Cardiac muscle cell (in vitro differentiated cells and primary cell): ENCODE measurements at regions not wholly inside any gene's neighbourhood (a gene's known extent, or its start where the extent isn't known, plus 50 kb on each side); places are given as distances from the start of the nearest gene placed in this dataset.

ENCODE experiments used
- DNase-seq, 2 donors: peaks; one replicate each; pipeline versions ENCODE4 v3.0.0 to v3.0.0-alpha.2; 2010 to 2017; ENCODE audit warnings: low read depth in 1 of 2, low spot score in 1 of 2
- H3K27ac ChIP-seq: fragments of 200-600 bp; sonication (generic); 2 replicates; pipeline ENCODE4 v1.5.1; 2016
- H3K27me3 ChIP-seq: fragments of 200-600 bp; sonication (generic); 2 replicates; pipeline ENCODE4 v1.6.0; 2016; ENCODE audit warnings: control low read depth
- H3K36me3 ChIP-seq: fragments of 200-600 bp; sonication (generic); 2 replicates; pipeline ENCODE4 v1.5.1; 2016; ENCODE audit warnings: control low read depth
- H3K4me1 ChIP-seq: fragments of 200-600 bp; sonication (generic); 2 replicates; pipeline ENCODE4 v1.8.1; 2017; ENCODE audit warnings: low read depth, mild to moderate bottlenecking, mixed run types
- H3K4me3 ChIP-seq: fragments of 200-600 bp; sonication (generic); 2 replicates; pipeline ENCODE4 v1.5.1; 2016; ENCODE audit warnings: mild to moderate bottlenecking
- H3K9me3 ChIP-seq: fragments of 200-600 bp; sonication (generic); 2 replicates; pipeline ENCODE4 v1.5.1; 2017; ENCODE audit warnings: low read depth, mild to moderate bottlenecking, control low read depth
- CTCF ChIP-seq: IDR thresholded peaks from 2 replicates; pipeline ENCODE4 v1.5.1; 2012; ENCODE audit warnings: low read depth, mild to moderate bottlenecking, low read length

- DNase-seq, result no peak
- no peak overlapping the region for H3K27ac ChIP-seq
- no peaks in the 10 kb centered on the region for H3K36me3 ChIP-seq
- no peaks in the 10 kb centered on the region for H3K27me3 ChIP-seq
- no peaks in the 10 kb centered on the region for H3K4me1 ChIP-seq
- H3K4me3 ChIP-seq, result no peak overlapping the region
- no peak for TF ChIP-seq CTCF
- H3K9me3 ChIP-seq, result no peaks in the 10 kb centered on the region
Observed at GRCh38 chr3:82137050-82137449, 375.6 kb upstream of the GBE1 start.

GRCh38 chr3:82133070-82133606 lies 371.7 kb upstream of the GBE1 start:
- H3K4me1 ChIP-seq, result no peaks in the 10 kb centered on the region
- H3K27me3 ChIP-seq, result no peaks in the 10 kb centered on the region
- no peaks in the 10 kb centered on the region for H3K36me3 ChIP-seq
- no peaks in the 10 kb centered on the region for H3K9me3 ChIP-seq
- H3K27ac ChIP-seq, result no peak overlapping the region
- no peak overlapping the region for H3K4me3 ChIP-seq
- TF ChIP-seq CTCF, result peak; percentile 88
- DNase-seq, result peak; percentile 80

- TF ChIP-seq CTCF, result no peak
- Histone ChIP-seq H3K27me3 (no peaks in the 10 kb centered on the region), H3K36me3 (no peaks in the 10 kb centered on the region), H3K27ac (no peak overlapping the region), H3K4me1 (no peaks in the 10 kb centered on the region), H3K4me3 (no peak overlapping the region), H3K9me3 (no peaks in the 10 kb centered on the region)
- peak in 1 of 2 donors; percentile 14 for DNase-seq
Observed at GRCh38 chr3:82132210-82133069, 371.0 kb upstream of the GBE1 start.

- H3K27me3 ChIP-seq, result no peaks in the 10 kb centered on the region
- H3K4me1 ChIP-seq, result no peaks in the 10 kb centered on the region
- no peaks in the 10 kb centered on the region for H3K9me3 ChIP-seq
- DNase-seq, result no peak
- no peak overlapping the region for H3K4me3 ChIP-seq
- TF ChIP-seq CTCF, result no peak
- H3K27ac ChIP-seq, result no peak overlapping the region
- H3K36me3 ChIP-seq, result no peaks in the 10 kb centered on the region
Observed at GRCh38 chr3:82130046-82130445, 368.6 kb upstream of the GBE1 start.

- Histone ChIP-seq H3K27ac (no peak overlapping the region), H3K4me1 (no peaks in the 10 kb centered on the region), H3K27me3 (no peaks in the 10 kb centered on the region), H3K9me3 (no peaks in the 10 kb centered on the region), H3K4me3 (no peak overlapping the region), H3K36me3 (no peaks in the 10 kb centered on the region)
- no peak for DNase-seq
- no peak for TF ChIP-seq CTCF
Observed at GRCh38 chr3:82129221-82129801, 367.9 kb upstream of the GBE1 start.
